Gastrocnemius medialis (tissue), 4 donors: ENCODE measurements at regions not wholly inside any gene's neighbourhood (a gene's known extent, or its start where the extent isn't known, plus 50 kb on each side); places are given as distances from the start of the nearest gene placed in this dataset.

Experiments used
- ATAC-seq, 2 donors: fragments of 150-250 bp; one replicate each; pipeline ENCODE4 v1.9.1; 2016
- DNase-seq, 2 donors: peaks; one replicate each; pipeline ENCODE4 v3.0.0-alpha.2; 2019
- H3K27ac ChIP-seq, 4 donors: fragments of 200-600 bp; sonication (generic); 1 replicate in 1 of 4; 2 replicates in 3 of 4; pipeline ENCODE4 v1.5.1; 2016 to 2018; ENCODE audit warnings: mild to moderate bottlenecking in 2 of 4, moderate library complexity in 1 of 4
- H3K27me3 ChIP-seq, 3 donors: fragments of 200-600 bp; sonication (generic) in 2 of 3; 1 replicate in 1 of 3; 2 replicates in 2 of 3; pipeline versions ENCODE4 v1.5.1 to v1.6.0; 2016 to 2019; ENCODE audit warnings: mild to moderate bottlenecking in 1 of 3, moderate library complexity in 1 of 3
- H3K36me3 ChIP-seq, 2 donors: fragments of 200-600 bp; sonication (generic) in 1 of 2; one replicate each; pipeline ENCODE4 v1.5.1; 2017 to 2018
- H3K4me1 ChIP-seq, 2 donors: fragments of 200-600 bp; sonication (generic) in 1 of 2; one replicate each; pipeline ENCODE4 v1.5.1; 2016 to 2017; ENCODE audit warnings: mild to moderate bottlenecking in 2 of 2
- H3K4me3 ChIP-seq, 4 donors: fragments of 200-600 bp; sonication (generic) in 3 of 4; 1 replicate in 1 of 4; 2 replicates in 3 of 4; pipeline ENCODE4 v1.5.1; 2016 to 2019; ENCODE audit warnings: mild to moderate bottlenecking in 2 of 4
- H3K9me3 ChIP-seq, 3 donors: fragments of 200-600 bp; sonication (generic) in 2 of 3; 1 replicate in 1 of 3; 2 replicates in 2 of 3; pipeline ENCODE4 v1.5.1; 2016 to 2019
- CTCF ChIP-seq, 5 experiments: fragments of 450-650 bp in 3 of 5; fragments of 200-600 bp in 2 of 5; sonication (generic) in 2 of 5; IDR thresholded peaks in 4 of 5; conservative IDR thresholded peaks in 1 of 5; 1 replicate in 4 of 5; 2 replicates in 1 of 5; pipeline ENCODE4 v1.5.1; 2016 to 2019; ENCODE audit warnings: antibody characterized with exemption in 5 of 5, mild to moderate bottlenecking in 3 of 5, moderate library complexity in 3 of 5
- POLR2A ChIP-seq, 2 donors: fragments of 450-650 bp; IDR thresholded peaks; one replicate each; pipeline ENCODE4 v1.6.1; 2017; ENCODE audit warnings: antibody characterized with exemption in 2 of 2, mild to moderate bottlenecking in 2 of 2, moderate library complexity in 2 of 2
- in situ Hi-C, 4 donors: fragments of 200-750 bp; cut with MboI; loops; one replicate each; pipeline versions ENCODE4 v1.15.0 to v1.8.0; 2017; ENCODE audit warnings: low sequenced_read_pairs in 4 of 4
- intact Hi-C: fragments of 100-400 bp; cut with DNase I; formaldehyde crosslinking; loops from one replicate; pipeline ENCODE4 v1.15.1; 2023; ENCODE audit warnings: low total_unique reads

- Histone ChIP-seq H3K27me3 (no peaks in the 10 kb centered on the region), H3K9me3 (no peaks in the 10 kb centered on the region), H3K4me3 (no peak overlapping the region), H3K4me1 (no peaks in the 10 kb centered on the region), H3K36me3 (no peaks in the 10 kb centered on the region), H3K27ac (no peak overlapping the region)
- DNase-seq, result no peak
- intact Hi-C loops, result no loop called here
- TF ChIP-seq CTCF (IDR thresholded peaks at IDR 0.05 in 4 of 5, conservative IDR thresholded peaks at IDR 0.05 in 1 of 5) (no peak), POLR2A (IDR thresholded peaks at IDR 0.05) (no peak)
- ATAC-seq, result no peak
- in situ Hi-C loops, result no loop called here
These were observed 1125.7 kb downstream of the BRINP3 start for GRCh38 chr1:189351960-189352359.

DNA sequence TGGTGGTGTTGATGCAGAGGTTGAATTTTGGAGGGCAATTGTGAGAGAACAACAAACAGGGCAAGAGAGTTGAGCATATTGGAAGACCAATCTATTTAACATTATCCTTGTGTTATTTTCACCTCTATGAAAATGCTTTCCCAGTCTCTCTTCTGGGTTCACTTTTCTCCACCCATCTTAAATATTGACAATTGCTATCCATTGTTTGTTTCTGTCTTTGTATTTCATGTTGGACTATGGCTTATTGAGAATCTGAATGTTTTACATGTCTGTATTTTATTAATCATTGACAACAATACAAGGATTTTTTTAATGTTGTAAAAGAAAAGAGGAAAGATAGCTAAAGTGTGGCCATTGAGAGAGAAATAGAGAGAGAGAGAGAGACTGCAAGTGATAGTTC lies 1121.5 kb downstream of the BRINP3 start:
- DNase-seq (no peak), ATAC-seq (no peak)
- Histone ChIP-seq H3K27ac (no peak overlapping the region), H3K4me1 (no peaks in the 10 kb centered on the region), H3K4me3 (no peak overlapping the region), H3K9me3 (no peaks in the 10 kb centered on the region), H3K27me3 (no peaks in the 10 kb centered on the region), H3K36me3 (no peaks in the 10 kb centered on the region)
- intact Hi-C loops (no loop called here), in situ Hi-C loops (no loop called here)
- TF ChIP-seq CTCF (IDR thresholded peaks at IDR 0.05 in 4 of 5, conservative IDR thresholded peaks at IDR 0.05 in 1 of 5) (no peak), POLR2A (IDR thresholded peaks at IDR 0.05) (no peak)

- intact Hi-C loops, result no loop called here
- TF ChIP-seq CTCF (IDR thresholded peaks at IDR 0.05 in 4 of 5, conservative IDR thresholded peaks at IDR 0.05 in 1 of 5) (no peak), POLR2A (IDR thresholded peaks at IDR 0.05) (no peak)
- ATAC-seq (no peak), DNase-seq (no peak)
- Histone ChIP-seq H3K9me3 (no peaks in the 10 kb centered on the region), H3K4me1 (no peaks in the 10 kb centered on the region), H3K4me3 (no peak overlapping the region), H3K27me3 (no peaks in the 10 kb centered on the region), H3K36me3 (no peaks in the 10 kb centered on the region), H3K27ac (no peak overlapping the region)
- in situ Hi-C loops, result no loop called here
These were observed 1120.3 kb downstream of the BRINP3 start for GRCh38 chr1:189357317-189357716.

GRCh38 chr1:189369612-189370011 lies 1108.1 kb downstream of the BRINP3 start:
- H3K4me1 ChIP-seq, result no peaks in the 10 kb centered on the region
- H3K36me3 ChIP-seq, result no peaks in the 10 kb centered on the region
- no peak for TF ChIP-seq POLR2A (IDR thresholded peaks at IDR 0.05)
- TF ChIP-seq CTCF (IDR thresholded peaks at IDR 0.05 in 4 of 5, conservative IDR thresholded peaks at IDR 0.05 in 1 of 5), result no peak
- H3K27ac ChIP-seq, result no peak overlapping the region
- ATAC-seq, result no peak
- no peaks in the 10 kb centered on the region for H3K27me3 ChIP-seq
- H3K9me3 ChIP-seq, result no peaks in the 10 kb centered on the region
- DNase-seq, result no peak
- no peak overlapping the region for H3K4me3 ChIP-seq
- in situ Hi-C loops (no loop called here), intact Hi-C loops (no loop called here)

GRCh38 chr1:189374816-189375215 lies 1102.8 kb downstream of the BRINP3 start:
- in situ Hi-C loops, result no loop called here
- Histone ChIP-seq H3K27me3 (no peaks in the 10 kb centered on the region), H3K9me3 (no peaks in the 10 kb centered on the region), H3K4me3 (no peak overlapping the region), H3K4me1 (no peaks in the 10 kb centered on the region), H3K36me3 (no peaks in the 10 kb centered on the region), H3K27ac (no peak overlapping the region)
- ATAC-seq, result no peak
- no peak for DNase-seq
- intact Hi-C loops, result no loop called here
- TF ChIP-seq POLR2A (IDR thresholded peaks at IDR 0.05), result no peak
